ENCODE measurements at regions not wholly inside any gene's neighbourhood (a gene's known extent, or its start where the extent isn't known, plus 50 kb on each side); places are given as distances from the start of the nearest gene placed in this dataset.
"Not testable (repeated sequence)": the region's sequence is repeated elsewhere in the genome, so short reads cannot be mapped to it uniquely, and the experiment has no call there.

DNA sequence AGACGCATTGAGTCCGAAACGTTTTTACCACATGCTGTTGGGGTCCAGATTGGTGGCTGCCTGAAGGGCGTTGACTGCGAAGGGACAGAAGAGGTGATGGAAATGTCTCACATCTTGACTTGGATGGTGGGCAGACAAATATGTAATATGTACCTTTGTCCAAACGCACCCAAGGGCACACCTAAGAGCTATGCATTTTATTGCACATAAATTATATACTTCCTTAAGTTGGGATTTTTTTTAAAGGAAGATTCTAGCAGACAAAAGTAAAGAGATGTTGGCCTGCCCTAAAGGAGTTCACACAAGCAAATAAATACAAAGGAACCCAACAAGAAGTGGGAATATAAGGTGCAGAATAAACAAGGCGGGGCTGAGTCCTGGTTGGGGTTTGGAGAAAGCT is 91.1 kb upstream of the TBL1X start:
- peaks cover 0 to 6% (median 0%) of the 10 kb centered on the region in 8 donors for H3K9me3 ChIP-seq
- H3K4me3 ChIP-seq = no peak overlapping the region
- intact Hi-C loops (cut with DNase I; ENCODE audit: low total_unique reads) = no loop called here
- no peaks in the 10 kb centered on the region for H3K36me3 ChIP-seq
- no peaks in the 10 kb centered on the region for H3K27me3 ChIP-seq (replicated peaks in 1 of 7)
- no peaks in the 10 kb centered on the region for H3K4me1 ChIP-seq
- no peak overlapping the region for H3K27ac ChIP-seq
- no peak for TF ChIP-seq POLR2AphosphoS5 (IDR thresholded peaks at IDR 0.05)
- TF ChIP-seq POLR2A (IDR thresholded peaks at IDR 0.05) = no peak
- TF ChIP-seq, protein P1, sequence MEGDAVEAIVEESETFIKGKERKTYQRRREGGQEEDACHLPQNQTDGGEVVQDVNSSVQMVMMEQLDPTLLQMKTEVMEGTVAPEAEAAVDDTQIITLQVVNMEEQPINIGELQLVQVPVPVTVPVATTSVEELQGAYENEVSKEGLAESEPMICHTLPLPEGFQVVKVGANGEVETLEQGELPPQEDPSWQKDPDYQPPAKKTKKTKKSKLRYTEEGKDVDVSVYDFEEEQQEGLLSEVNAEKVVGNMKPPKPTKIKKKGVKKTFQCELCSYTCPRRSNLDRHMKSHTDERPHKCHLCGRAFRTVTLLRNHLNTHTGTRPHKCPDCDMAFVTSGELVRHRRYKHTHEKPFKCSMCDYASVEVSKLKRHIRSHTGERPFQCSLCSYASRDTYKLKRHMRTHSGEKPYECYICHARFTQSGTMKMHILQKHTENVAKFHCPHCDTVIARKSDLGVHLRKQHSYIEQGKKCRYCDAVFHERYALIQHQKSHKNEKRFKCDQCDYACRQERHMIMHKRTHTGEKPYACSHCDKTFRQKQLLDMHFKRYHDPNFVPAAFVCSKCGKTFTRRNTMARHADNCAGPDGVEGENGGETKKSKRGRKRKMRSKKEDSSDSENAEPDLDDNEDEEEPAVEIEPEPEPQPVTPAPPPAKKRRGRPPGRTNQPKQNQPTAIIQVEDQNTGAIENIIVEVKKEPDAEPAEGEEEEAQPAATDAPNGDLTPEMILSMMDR (IDR thresholded peaks at IDR 0.05 in 8 of 11, conservative IDR thresholded peaks at IDR 0.05 in 3 of 11) = no peak
- 81 to 95% (median 84%) methylated on average over 7 of the region's 7 CpGs for WGBS, 5 donors
- no peak for DNase-seq

DNA sequence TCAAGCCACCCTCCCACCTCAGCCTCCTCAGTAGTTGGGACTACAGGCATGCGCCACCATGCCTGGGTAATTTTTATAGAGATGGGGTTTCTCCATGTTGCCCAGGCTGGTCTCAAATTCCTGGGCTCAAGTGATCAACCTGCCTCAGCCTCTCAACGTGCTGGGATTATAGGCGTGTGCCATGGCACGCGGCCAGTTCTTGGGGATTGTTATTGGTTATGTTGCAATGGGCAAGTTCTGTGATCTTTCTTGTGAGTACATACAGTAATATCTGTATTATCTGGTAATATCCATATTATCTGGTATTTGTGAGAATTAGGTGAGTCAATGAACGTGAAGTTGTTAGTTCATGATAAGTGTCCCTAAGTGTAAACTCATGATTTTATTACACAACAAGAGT is 90.3 kb upstream of the TBL1X start:
- H3K4me3 ChIP-seq = no peak overlapping the region
- H3K36me3 ChIP-seq = no peaks in the 10 kb centered on the region
- DNase-seq = no peak
- intact Hi-C loops (cut with DNase I; ENCODE audit: low total_unique reads) = no loop called here
- TF ChIP-seq, protein P1 (IDR thresholded peaks at IDR 0.05 in 8 of 11, conservative IDR thresholded peaks at IDR 0.05 in 3 of 11) = no peak
- TF ChIP-seq POLR2A (IDR thresholded peaks at IDR 0.05) (no peak), POLR2AphosphoS5 (IDR thresholded peaks at IDR 0.05) (no peak)
- H3K27ac ChIP-seq = no peak overlapping the region
- H3K9me3 ChIP-seq = peaks cover 0 to 6% (median 0%) of the 10 kb centered on the region in 8 donors
- no peaks in the 10 kb centered on the region for H3K4me1 ChIP-seq
- 82 to 94% (median 90%) methylated on average over 5 to 6 of the region's 6 CpGs for WGBS, 5 donors
- no peaks in the 10 kb centered on the region for H3K27me3 ChIP-seq (replicated peaks in 1 of 7)

DNA sequence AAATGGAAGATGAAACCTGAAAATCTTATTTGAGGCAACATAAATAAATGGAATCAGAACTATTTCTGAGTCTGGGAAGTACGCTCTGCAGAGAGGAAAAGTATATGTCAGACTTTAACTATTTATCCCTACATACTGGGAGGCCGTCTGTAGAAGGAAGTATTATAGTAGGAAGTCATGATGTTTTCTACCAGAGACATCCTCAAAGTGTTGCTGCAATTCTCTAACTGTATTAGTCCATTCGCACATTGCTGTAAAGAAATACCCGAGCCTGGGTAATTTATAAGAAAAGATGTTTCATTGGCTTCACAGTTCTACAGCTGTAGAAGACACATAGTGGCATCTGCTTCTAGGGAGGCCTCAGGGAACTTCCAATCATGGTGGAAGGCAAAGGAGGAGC is 88.7 kb upstream of the TBL1X start:
- no peak overlapping the region for H3K4me3 ChIP-seq
- 49 to 83% (median 70%) methylated on average over 2 to 4 of the region's 4 CpGs for WGBS, 5 donors
- H3K27ac ChIP-seq = peak overlapping the region in 3 of 8 donors; percentile 65 to 76 (median 66)
- no peak for TF ChIP-seq POLR2AphosphoS5 (IDR thresholded peaks at IDR 0.05)
- TF ChIP-seq, protein P1 (IDR thresholded peaks at IDR 0.05 in 8 of 11, conservative IDR thresholded peaks at IDR 0.05 in 3 of 11) = no peak
- no peak for TF ChIP-seq POLR2A (IDR thresholded peaks at IDR 0.05)
- H3K9me3 ChIP-seq = peaks cover 0 to 6% (median 0%) of the 10 kb centered on the region in 8 donors
- no peaks in the 10 kb centered on the region for H3K27me3 ChIP-seq (replicated peaks in 1 of 7)
- no peak for DNase-seq
- no peaks in the 10 kb centered on the region for H3K4me1 ChIP-seq
- H3K36me3 ChIP-seq = no peaks in the 10 kb centered on the region
- intact Hi-C loops (cut with DNase I; ENCODE audit: low total_unique reads) = no loop called here

DNA sequence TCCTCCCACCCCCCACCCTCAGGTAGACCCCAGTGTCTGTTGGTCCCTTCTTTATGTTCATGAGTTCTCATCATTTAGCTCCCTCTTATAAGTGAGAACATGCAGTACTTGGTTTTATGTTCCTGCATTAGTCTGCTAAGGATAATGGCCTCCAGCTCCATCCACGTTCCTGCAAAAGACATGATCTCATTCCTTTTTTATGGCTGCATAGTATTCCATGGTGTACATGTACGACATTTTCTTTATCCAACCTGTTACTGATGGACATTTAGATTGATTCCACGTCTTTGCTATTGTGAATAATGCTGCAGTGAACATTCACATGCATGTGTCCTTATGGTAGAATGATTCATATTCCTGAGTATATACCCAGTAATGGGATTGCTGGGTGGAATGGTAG is 87.6 kb upstream of the TBL1X start:
- H3K27ac ChIP-seq; H3K36me3 ChIP-seq; intact Hi-C loops (cut with DNase I; ENCODE audit: low total_unique reads); DNase-seq; H3K9me3 ChIP-seq; H3K4me3 ChIP-seq; H3K4me1 ChIP-seq; H3K27me3 ChIP-seq (replicated peaks in 1 of 7): not testable (repeated sequence)
- WGBS, 5 donors = 77 to 96% (median 89%) methylated on average over 3 of the region's 3 CpGs
